Right lobe of liver (tissue), 4 donors: ENCODE measurements at regions not wholly inside any gene's neighbourhood (a gene's known extent, or its start where the extent isn't known, plus 50 kb on each side); places are given as distances from the start of the nearest gene placed in this dataset.

ENCODE experiments used
- POLR2A ChIP-seq: fragments of 450-650 bp; IDR thresholded peaks from one replicate; pipeline ENCODE4 v1.6.1; 2017; ENCODE audit warnings: antibody characterized with exemption, mild to moderate bottlenecking
- TF ChIP-seq, protein P1 (sequence below), 4 donors: fragments of 200-600 bp in 3 of 4; fragments of 450-650 bp in 1 of 4; IDR thresholded peaks; one replicate each; pipeline versions ENCODE4 v1.5.1 to v1.8.0; 2016 to 2022; ENCODE audit warnings: antibody characterized with exemption in 4 of 4, mild to moderate bottlenecking in 2 of 4
- donor health status: DM: no; HTN: no; CAD: no.
- donor health status: DM: no; HTN: no; CAD: no.
- donor health status: DM: no; HTN: yes; CAD: no.

DNA sequence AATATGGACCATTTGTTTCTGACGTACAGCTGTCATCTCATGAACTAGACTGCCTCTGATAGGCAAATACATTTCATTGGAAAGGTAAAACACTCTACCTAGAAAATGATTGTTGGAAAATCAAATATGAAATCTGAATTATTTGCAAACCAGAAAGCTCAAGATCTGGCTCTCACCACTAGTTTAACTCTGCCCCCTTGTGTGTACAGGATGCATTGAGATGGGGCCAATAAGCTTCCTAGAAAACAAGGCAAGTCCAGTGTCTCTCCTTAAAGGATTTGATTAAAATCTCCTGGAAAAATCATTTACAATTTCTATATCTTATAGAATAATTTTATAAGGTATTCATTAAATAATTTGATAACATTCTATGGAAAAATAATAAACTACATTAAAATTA lies 311.9 kb upstream of the ANKH start:
- TF ChIP-seq, protein P1, sequence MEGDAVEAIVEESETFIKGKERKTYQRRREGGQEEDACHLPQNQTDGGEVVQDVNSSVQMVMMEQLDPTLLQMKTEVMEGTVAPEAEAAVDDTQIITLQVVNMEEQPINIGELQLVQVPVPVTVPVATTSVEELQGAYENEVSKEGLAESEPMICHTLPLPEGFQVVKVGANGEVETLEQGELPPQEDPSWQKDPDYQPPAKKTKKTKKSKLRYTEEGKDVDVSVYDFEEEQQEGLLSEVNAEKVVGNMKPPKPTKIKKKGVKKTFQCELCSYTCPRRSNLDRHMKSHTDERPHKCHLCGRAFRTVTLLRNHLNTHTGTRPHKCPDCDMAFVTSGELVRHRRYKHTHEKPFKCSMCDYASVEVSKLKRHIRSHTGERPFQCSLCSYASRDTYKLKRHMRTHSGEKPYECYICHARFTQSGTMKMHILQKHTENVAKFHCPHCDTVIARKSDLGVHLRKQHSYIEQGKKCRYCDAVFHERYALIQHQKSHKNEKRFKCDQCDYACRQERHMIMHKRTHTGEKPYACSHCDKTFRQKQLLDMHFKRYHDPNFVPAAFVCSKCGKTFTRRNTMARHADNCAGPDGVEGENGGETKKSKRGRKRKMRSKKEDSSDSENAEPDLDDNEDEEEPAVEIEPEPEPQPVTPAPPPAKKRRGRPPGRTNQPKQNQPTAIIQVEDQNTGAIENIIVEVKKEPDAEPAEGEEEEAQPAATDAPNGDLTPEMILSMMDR (IDR thresholded peaks at IDR 0.05), result peak; percentile 7 to 21 (median 16)
- no peak for TF ChIP-seq POLR2A
